Suprapubic skin (tissue), 3 donors: ENCODE measurements at regions not wholly inside any gene's neighbourhood (a gene's known extent, or its start where the extent isn't known, plus 50 kb on each side); places are given as distances from the start of the nearest gene placed in this dataset.

ENCODE experiments used
- POLR2AphosphoS5 ChIP-seq, 3 donors: sonication (generic); formaldehyde crosslinking; IDR thresholded peaks; one replicate each; pipeline ENCODE4 v1.6.1; 2017; ENCODE audit warnings: antibody characterized with exemption in 3 of 3
- TF ChIP-seq, protein P1 (sequence below), 2 donors: fragments of 200-600 bp in 1 of 2; fragments of 450-650 bp in 1 of 2; sonication (generic) in 1 of 2; IDR thresholded peaks; one replicate each; pipeline ENCODE4 v1.5.1; 2016 to 2019; ENCODE audit warnings: antibody characterized with exemption in 2 of 2, mild to moderate bottlenecking in 1 of 2, moderate library complexity in 1 of 2

- TF ChIP-seq, protein P1, sequence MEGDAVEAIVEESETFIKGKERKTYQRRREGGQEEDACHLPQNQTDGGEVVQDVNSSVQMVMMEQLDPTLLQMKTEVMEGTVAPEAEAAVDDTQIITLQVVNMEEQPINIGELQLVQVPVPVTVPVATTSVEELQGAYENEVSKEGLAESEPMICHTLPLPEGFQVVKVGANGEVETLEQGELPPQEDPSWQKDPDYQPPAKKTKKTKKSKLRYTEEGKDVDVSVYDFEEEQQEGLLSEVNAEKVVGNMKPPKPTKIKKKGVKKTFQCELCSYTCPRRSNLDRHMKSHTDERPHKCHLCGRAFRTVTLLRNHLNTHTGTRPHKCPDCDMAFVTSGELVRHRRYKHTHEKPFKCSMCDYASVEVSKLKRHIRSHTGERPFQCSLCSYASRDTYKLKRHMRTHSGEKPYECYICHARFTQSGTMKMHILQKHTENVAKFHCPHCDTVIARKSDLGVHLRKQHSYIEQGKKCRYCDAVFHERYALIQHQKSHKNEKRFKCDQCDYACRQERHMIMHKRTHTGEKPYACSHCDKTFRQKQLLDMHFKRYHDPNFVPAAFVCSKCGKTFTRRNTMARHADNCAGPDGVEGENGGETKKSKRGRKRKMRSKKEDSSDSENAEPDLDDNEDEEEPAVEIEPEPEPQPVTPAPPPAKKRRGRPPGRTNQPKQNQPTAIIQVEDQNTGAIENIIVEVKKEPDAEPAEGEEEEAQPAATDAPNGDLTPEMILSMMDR (IDR thresholded peaks at IDR 0.05): no peak
- no peak for TF ChIP-seq POLR2AphosphoS5 (IDR thresholded peaks at IDR 0.05)
These were observed 76.3 kb downstream of the PHLDA1 start for GRCh38 chr12:75955251-75955650.
